G401.6 (cell line): ENCODE measurements at regions not wholly inside any gene's neighbourhood (a gene's known extent, or its start where the extent isn't known, plus 50 kb on each side); places are given as distances from the start of the nearest gene placed in this dataset.
"Not testable (repeated sequence)": the region's sequence is repeated elsewhere in the genome, so short reads cannot be mapped to it uniquely, and the experiment has no call there.

Experiments used
- FAIRE-seq: peaks from 2 replicates; lab custom pipeline; 2012; peaks lifted over from hg19 to GRCh38; lab: Jason Lieb, UNC

GRCh38 chr22:49676783-49677494, 150.7 kb downstream of the BRD1 start:
- FAIRE-seq = no peak

DNA sequence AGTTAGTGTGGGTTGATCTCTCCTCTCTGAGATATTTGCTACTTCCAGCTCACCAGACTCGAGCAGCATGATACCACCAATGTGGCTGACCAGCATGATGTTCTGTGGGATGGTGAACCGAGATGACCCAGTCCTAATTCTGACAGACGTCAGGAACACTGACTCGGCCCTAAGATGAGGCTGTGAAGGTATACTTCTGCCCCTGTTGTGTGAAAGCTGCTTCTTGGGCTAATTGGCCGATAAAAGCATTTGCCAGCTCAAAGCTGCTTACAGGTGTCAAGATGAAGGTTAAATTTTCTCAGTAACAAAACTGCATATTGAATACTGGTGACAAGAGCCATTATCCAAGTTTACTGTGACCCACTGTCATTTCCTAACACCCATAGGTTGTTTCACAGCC, 151.4 kb downstream of the BRD1 start:
- no peak for FAIRE-seq

DNA sequence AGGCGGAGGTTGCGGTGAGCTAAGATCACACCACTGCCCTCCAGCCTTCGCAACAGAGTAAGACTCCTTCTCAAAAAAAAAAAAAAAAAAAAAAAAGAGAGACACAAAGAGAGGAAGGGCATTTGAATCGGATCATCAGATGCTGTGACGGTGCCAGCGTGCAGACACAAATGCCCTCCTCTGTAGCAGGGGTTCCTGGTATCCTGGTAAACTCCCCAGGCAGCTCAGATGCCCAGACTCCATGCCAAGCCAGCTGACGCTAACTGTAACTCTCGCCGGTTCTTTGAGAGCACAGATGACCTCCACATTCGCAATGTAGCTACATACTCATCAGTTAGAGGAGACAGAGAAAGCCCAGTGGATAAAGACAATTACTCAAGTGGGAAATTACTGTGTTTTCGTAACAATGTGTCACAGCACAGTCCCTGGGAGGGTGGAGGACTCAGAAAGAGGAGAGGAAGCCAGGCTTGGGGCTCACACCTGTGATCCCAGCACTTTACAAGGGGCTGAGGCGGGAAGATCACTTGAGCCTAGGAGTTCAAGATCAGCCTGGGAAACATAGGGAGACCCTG, 153.1 kb downstream of the BRD1 start:
- no peak for FAIRE-seq

DNA sequence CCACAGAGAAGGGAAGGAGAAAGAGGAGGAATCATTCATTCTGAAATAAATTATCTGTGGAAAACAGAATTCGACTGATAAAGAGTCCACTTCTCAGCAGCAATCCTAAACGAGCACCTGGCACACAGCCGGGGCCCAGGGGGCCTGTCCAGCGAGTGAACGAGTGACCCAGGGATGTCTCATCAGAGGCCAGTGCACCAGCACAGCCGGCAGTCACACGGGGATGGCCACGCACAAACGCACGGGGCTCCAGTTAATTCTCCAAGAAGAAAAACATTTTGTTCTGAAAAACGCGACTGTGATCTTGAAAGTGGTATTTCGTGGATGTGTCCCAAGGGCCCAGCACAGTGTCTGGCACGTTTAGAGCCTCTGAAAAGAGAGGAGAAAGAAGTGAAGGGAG, 154.6 kb downstream of the BRD1 start:
- no peak for FAIRE-seq

GRCh38 chr22:49672014-49672516, 155.6 kb downstream of the BRD1 start:
- FAIRE-seq = no peak

GRCh38 chr22:49671331-49672013, 156.2 kb downstream of the BRD1 start:
- FAIRE-seq = no peak

GRCh38 chr22:49670456-49671330, 157.0 kb downstream of the BRD1 start:
- FAIRE-seq = no peak

GRCh38 chr22:49669969-49670455, 157.7 kb downstream of the BRD1 start:
- FAIRE-seq = not testable (repeated sequence)

GRCh38 chr22:49669427-49669968, 158.2 kb downstream of the BRD1 start:
- not testable (repeated sequence) for FAIRE-seq

DNA sequence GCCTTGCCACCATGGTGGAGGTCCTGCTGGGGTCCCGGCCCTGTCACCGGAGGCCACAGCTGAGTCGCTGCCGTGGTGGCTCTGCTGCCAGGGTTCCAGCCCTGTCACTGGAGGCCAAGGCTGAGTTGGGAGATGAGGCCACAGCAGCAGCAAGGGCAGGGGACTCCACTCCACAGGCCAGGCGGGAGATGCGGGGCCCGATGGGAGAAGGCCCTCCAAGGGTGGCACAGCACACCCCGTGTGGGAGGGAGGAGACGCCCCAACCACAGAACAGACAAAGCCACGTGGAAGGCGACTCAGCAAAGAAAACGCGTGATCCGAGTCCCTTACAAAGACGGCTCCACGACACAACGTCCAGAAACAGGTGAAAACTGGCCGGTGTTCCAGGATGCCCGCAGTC, 159.3 kb downstream of the BRD1 start:
- no peak for FAIRE-seq

DNA sequence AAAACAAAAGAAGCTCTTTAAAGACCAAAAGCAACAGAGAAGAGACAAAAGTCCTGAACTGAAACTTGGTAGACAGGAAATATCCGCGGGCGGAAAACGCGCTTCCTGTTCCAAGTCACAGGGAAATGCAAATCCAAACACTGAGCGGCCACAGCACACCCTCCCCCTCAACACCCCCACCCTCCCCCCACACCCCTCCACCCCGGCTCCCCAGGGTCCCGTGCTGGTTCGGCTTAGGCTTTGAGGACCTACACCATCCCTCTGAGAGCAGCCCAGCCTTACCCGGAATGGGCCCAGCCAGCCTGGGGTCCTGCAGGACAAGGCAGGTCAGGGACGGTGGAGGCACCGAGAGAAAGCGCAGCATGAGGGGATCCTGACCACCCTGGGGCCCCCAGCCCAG, 160.4 kb downstream of the BRD1 start:
- no peak for FAIRE-seq

- no peak for FAIRE-seq
Measured at GRCh38 chr22:49666146-49666809, 161.4 kb downstream of the BRD1 start.

- FAIRE-seq = no peak
Measured at GRCh38 chr22:49664891-49665290, 162.8 kb downstream of the BRD1 start.

DNA sequence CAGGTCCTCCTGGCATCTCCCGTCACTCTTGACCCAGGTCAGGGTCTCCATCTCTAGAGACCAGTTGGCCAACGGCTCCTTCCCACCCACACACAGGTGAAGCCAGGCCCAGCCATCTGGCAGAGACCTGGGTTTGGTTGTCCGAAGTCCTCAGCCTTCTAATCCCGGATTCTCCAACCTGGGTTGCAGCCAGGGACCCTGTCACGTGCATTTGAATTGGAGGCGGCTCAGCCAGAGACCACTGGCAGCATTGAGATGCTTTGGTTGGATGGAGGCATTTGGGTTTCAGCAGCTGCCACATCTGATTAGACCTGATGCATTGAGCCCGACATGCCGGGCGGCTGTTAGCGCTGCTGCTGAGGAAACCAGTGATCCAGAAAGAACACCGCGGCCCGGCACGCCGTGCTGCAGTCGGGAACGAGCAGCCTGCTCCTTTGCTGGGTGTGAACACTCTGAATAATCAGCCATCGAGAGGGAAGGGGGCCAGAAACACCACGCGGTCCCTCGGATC, 163.2 kb downstream of the BRD1 start:
- FAIRE-seq = no peak

GRCh38 chr22:49663823-49664222, 163.8 kb downstream of the BRD1 start:
- no peak for FAIRE-seq

DNA sequence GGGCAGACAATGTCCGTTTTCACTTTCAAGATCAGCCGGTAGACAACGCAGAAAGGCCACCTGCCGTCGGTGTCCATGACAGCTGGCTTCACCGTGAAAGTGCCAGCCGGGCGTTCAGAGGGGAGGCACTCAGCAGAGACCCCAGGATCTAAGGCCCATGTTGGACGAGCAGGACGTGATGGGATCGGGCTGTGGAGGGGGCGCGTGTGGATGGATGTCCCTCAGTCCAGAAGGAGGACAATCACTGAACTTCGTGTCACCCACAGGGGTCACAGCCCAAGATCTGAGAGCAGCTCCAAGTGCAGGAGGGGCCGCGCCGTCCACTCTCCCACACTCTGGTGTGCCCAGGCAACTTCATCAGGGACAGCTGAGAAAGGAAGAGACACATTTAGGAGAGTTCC, 164.4 kb downstream of the BRD1 start:
- no peak for FAIRE-seq

- no peak for FAIRE-seq
Measured at GRCh38 chr22:49662681-49663080, 165.0 kb downstream of the BRD1 start.

DNA sequence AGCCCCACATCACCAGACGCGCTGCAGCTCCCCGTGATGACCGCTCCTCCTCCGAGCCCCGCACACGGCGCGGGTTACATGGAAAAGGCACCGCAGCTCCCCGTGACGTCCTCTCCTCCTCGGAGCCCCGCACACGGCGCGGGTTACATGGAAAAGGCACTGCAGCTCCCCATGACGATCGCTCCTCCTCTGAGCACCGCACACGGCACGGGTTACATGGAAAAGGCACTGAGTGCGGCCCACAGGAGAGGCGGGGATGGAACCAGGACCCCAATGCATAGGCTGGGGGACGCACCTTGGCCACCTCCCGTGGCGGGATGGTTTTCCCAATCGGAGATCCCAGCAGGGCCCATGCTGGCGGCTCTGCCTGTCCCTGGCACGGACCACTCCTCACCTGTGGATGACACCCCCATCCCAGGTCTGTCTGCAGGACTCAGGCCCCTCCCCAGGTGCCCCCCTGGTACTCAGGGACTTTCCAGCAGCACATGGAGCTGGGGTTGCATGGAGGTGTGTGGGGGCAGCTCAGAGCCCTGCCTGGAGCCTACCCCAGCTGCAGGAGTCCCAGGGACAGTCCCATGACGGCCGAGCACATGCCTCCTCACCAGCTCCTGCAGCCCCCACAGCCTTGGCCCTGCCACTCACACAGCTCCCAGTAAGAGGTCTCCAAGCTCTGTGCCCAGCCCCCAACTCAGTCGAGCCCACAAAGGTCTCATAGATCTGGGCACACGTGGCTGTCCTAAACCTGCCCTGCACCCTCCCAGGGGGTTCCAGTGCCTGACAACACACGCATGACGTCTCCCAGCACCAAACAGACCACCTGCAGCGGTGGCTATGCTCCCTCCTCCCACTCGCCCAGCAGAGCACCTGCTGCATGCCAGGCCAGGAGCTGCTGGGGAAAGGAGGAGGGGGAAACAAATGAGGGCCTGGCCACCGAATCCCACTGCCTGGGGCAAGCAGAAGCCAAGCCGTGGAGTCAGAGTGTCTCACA, 166.6 kb downstream of the BRD1 start:
- FAIRE-seq = no peak

DNA sequence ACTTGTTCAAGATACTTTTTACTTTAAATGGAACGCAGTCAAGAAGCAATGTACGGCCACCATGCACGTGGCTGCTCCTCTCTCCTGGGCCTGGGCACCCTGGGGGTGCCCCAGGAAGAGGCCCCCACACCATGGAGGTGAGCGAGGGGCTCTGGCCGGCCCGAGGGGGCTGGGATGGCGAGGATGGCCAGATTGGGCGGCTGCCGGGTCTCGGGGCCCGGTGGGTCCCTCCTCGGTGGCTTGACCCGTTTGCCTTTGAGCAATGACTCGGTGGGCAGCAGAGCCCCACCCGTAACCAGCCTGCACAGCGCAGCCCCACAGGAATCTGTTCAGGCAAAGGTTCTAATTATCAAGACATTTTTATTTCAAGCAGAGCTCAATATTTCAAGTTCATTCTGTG, 167.4 kb downstream of the BRD1 start:
- no peak for FAIRE-seq

DNA sequence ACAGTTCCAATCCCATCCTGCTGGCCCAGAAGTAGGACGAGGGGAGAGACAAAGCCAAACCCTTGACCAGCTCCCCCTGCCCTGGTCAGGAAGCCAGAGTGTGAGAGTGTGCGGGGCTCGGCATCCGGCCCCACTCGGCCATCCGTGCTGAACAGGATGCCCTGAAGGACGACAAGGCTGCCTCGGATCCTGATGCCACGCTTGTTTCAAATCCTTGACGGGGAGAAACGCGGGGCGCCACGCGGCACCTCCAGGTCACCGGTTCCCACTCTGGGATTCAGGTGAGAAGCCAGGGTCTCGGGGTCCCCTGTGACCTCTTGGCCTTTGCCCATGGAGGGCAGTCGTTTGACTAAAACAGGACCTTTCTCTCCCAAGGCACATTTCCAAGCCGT, 167.8 kb downstream of the BRD1 start:
- FAIRE-seq = no peak
